H9 (cell line): ENCODE measurements at regions not wholly inside any gene's neighbourhood (a gene's known extent, or its start where the extent isn't known, plus 50 kb on each side); places are given as distances from the start of the nearest gene placed in this dataset.

Source experiments
- DNase-seq: peaks from one replicate; pipeline ENCODE4 v3.0.0-alpha.2; 2017
- H2AFZ ChIP-seq: one replicate; pipeline ENCODE4 v1.6.1; 2013; ENCODE audit warnings: mild to moderate bottlenecking, low read length, control low read depth, moderate library complexity
- H2AK5ac ChIP-seq: 2 replicates; pipeline ENCODE4 v1.6.1; 2013; ENCODE audit warnings: low read length, control low read depth, mixed read lengths; ENCODE audit not compliant: insufficient read length
- H2BK120ac ChIP-seq: one replicate; pipeline ENCODE4 v1.6.1; 2013; ENCODE audit warnings: low read depth, mild to moderate bottlenecking, low read length, control low read depth, inconsistent platforms; ENCODE audit not compliant: poor library complexity, severe bottlenecking
- H2BK12ac ChIP-seq: 2 replicates; pipeline ENCODE4 v1.6.1; 2013; ENCODE audit warnings: low read length, control low read depth, mixed read lengths, low read depth; ENCODE audit not compliant: insufficient read length
- H2BK15ac ChIP-seq: 2 replicates; pipeline ENCODE4 v1.6.1; 2013; ENCODE audit warnings: low read depth, low read length, control low read depth
- H2BK20ac ChIP-seq: one replicate; pipeline ENCODE4 v1.6.1; 2013; ENCODE audit warnings: low read depth, mild to moderate bottlenecking, low read length, control low read depth, inconsistent platforms; ENCODE audit not compliant: poor library complexity, severe bottlenecking
- H2BK5ac ChIP-seq: 2 replicates; pipeline ENCODE4 v1.6.1; 2013; ENCODE audit warnings: low read length, control low read depth, mixed read lengths; ENCODE audit not compliant: insufficient read length
- H3K14ac ChIP-seq: 2 replicates; pipeline ENCODE4 v1.6.1; 2013; ENCODE audit warnings: low read length, control low read depth; ENCODE audit not compliant: insufficient read depth
- H3K18ac ChIP-seq: 2 replicates; pipeline ENCODE4 v1.6.1; 2013; ENCODE audit warnings: low read depth, mild to moderate bottlenecking, mixed read lengths, low read length, control low read depth; ENCODE audit not compliant: insufficient read length
- H3K23ac ChIP-seq: 2 replicates; pipeline ENCODE4 v1.6.1; 2013; ENCODE audit warnings: low read length, control low read depth, mixed read lengths, low read depth; ENCODE audit not compliant: insufficient read length
- H3K23me2 ChIP-seq: 2 replicates; pipeline ENCODE4 v1.6.1; 2013; ENCODE audit warnings: low read depth, mild to moderate bottlenecking, mixed read lengths, low read length, control low read depth; ENCODE audit not compliant: insufficient read length, poor library complexity, severe bottlenecking
- H3K27ac ChIP-seq: 2 replicates; pipeline ENCODE4 v1.5.1; 2013; ENCODE audit warnings: low read length, control low read depth, mixed read lengths, low read depth; ENCODE audit not compliant: insufficient read length
- H3K27me3 ChIP-seq: 2 replicates; pipeline ENCODE4 v1.6.1; 2013; ENCODE audit warnings: low read length, control low read depth, inconsistent platforms; ENCODE audit not compliant: insufficient read depth
- H3K4ac ChIP-seq: 2 replicates; pipeline ENCODE4 v1.6.1; 2013; ENCODE audit warnings: low read depth, mild to moderate bottlenecking, control low read depth, inconsistent platforms, low read length, moderate library complexity
- H3K4me1 ChIP-seq: 2 replicates; pipeline ENCODE4 v1.6.1; 2013; ENCODE audit warnings: low read length, control low read depth, inconsistent platforms; ENCODE audit not compliant: insufficient read depth
- H3K4me2 ChIP-seq: 2 replicates; pipeline ENCODE4 v1.6.1; 2013; ENCODE audit warnings: low read length, control low read depth, mixed read lengths; ENCODE audit not compliant: insufficient read length, insufficient read depth
- H3K56ac ChIP-seq: 2 replicates; pipeline ENCODE4 v1.6.1; 2013; ENCODE audit warnings: low read depth, mild to moderate bottlenecking, mixed read lengths, low read length, control low read depth; ENCODE audit not compliant: insufficient read length
- H3K79me1 ChIP-seq: 2 replicates; pipeline ENCODE4 v1.6.1; 2013; ENCODE audit warnings: low read depth, mild to moderate bottlenecking, moderate library complexity, low read length, control low read depth, inconsistent platforms; ENCODE audit not compliant: insufficient read depth, poor library complexity, severe bottlenecking
- H3K79me2 ChIP-seq: 2 replicates; pipeline ENCODE4 v1.6.1; 2013; ENCODE audit warnings: low read length, control low read depth, inconsistent platforms; ENCODE audit not compliant: insufficient read depth
- H3K9ac ChIP-seq: 2 replicates; pipeline ENCODE4 v1.6.1; 2013; ENCODE audit warnings: low read length, control low read depth, mixed read lengths; ENCODE audit not compliant: insufficient read length; ENCODE audit errors: extremely low read depth
- H3K9me3 ChIP-seq: one replicate; pipeline ENCODE4 v1.6.1; 2013; ENCODE audit warnings: low read depth, low read length, inconsistent platforms; ENCODE audit not compliant: control insufficient read depth
- H3T11ph ChIP-seq: one replicate; pipeline ENCODE4 v1.6.1; 2013; ENCODE audit warnings: mild to moderate bottlenecking, low read length, control low read depth, inconsistent platforms
- H4K20me1 ChIP-seq: one replicate; pipeline ENCODE4 v1.6.1; 2013; ENCODE audit not compliant: control insufficient read depth, insufficient read length, insufficient read depth
- H4K5ac ChIP-seq: 2 replicates; pipeline ENCODE4 v1.6.1; 2013; ENCODE audit warnings: low read depth, mild to moderate bottlenecking, mixed read lengths, low read length, control low read depth; ENCODE audit not compliant: insufficient read length
- H4K8ac ChIP-seq: replicated peaks from 2 replicates; pipeline ENCODE4 v1.6.1; 2013; ENCODE audit warnings: low read length, control low read depth, mixed read lengths, low read depth; ENCODE audit not compliant: insufficient read length
- H4K91ac ChIP-seq: 2 replicates; pipeline ENCODE4 v1.6.1; 2013; ENCODE audit warnings: low read depth, mild to moderate bottlenecking, moderate library complexity, mixed read lengths, low read length, control low read depth; ENCODE audit not compliant: insufficient read length
- H3K27ac Mint-ChIP-seq, 3 experiments: 2 replicates in 2 of 3; 3 replicates in 1 of 3; pipeline ENCODE4 v1.8.0; 2020 to 2021; ENCODE audit warnings: mixed read lengths in 3 of 3, mild to moderate bottlenecking in 1 of 3, moderate library complexity in 1 of 3
- H3K27me3 Mint-ChIP-seq: 2 replicates; pipeline ENCODE4 v1.8.0; 2021; ENCODE audit warnings: low read depth, mild to moderate bottlenecking, moderate library complexity, mixed read lengths
- H3K36me3 Mint-ChIP-seq, 3 experiments: 2 replicates in 2 of 3; 3 replicates in 1 of 3; pipeline ENCODE4 v1.8.0; 2020 to 2021; ENCODE audit warnings: low read depth in 3 of 3, mixed read lengths in 3 of 3; ENCODE audit not compliant: insufficient read depth in 1 of 3
- H3K4me1 Mint-ChIP-seq, 2 experiments: 2 replicates each; pipeline ENCODE4 v1.8.0; 2020; ENCODE audit warnings: mixed read lengths in 2 of 2
- H3K4me3 Mint-ChIP-seq, 2 experiments: 2 replicates in 1 of 2; 3 replicates in 1 of 2; pipeline ENCODE4 v1.8.0; 2020 to 2021; ENCODE audit warnings: mild to moderate bottlenecking in 2 of 2, mixed read lengths in 2 of 2, moderate library complexity in 1 of 2
- H3K9me3 Mint-ChIP-seq, 2 experiments: 2 replicates in 1 of 2; 3 replicates in 1 of 2; pipeline ENCODE4 v1.8.0; 2020; ENCODE audit warnings: mild to moderate bottlenecking in 2 of 2, mixed read lengths in 2 of 2, moderate library complexity in 1 of 2
- CTCF ChIP-seq: fragments of 200-600 bp; sonication (generic); conservative IDR thresholded peaks from 3 replicates; pipeline ENCODE4 v1.8.0; 2021; ENCODE audit warnings: antibody characterized with exemption, mild to moderate bottlenecking
- WGBS: extraction: QIAGEN DNeasy Blood & Tissue Kit; methylation state at CpG from one replicate; pipeline ENCODE4 v1.1.7; 2013; ENCODE audit warnings: missing lambda C conversion rate, low lambda C conversion rate, mixed read lengths; ENCODE audit not compliant: insufficient read length; ENCODE audit errors: extremely low coverage; 5-methylcytosine and 5-hydroxymethylcytosine counted together

GRCh38 chr3:70800951-70801350, 488.5 kb upstream of the MDFIC2 start:
- WGBS, result no CpG with 5 or more reads among the region's 2 CpGs

More at GRCh38 chr3:70800951-70801350, 488.5 kb upstream of the MDFIC2 start:
- Histone ChIP-seq H3K4ac (no peak overlapping the region), H3K23me2 (no peaks in the 10 kb centered on the region), H3K27ac (no peak overlapping the region), H3K79me1 (no peaks in the 10 kb centered on the region), H3K4me2 (no peak overlapping the region), H3K9me3 (no peaks in the 10 kb centered on the region), H4K20me1 (no peaks in the 10 kb centered on the region), H3K79me2 (no peaks in the 10 kb centered on the region), H2BK120ac (no peak overlapping the region), H2BK15ac (no peak overlapping the region), H2BK20ac (no peak overlapping the region), H4K91ac (no peak overlapping the region), H3K14ac (no peak overlapping the region), H3K27me3 (no peaks in the 10 kb centered on the region), H3K18ac (no peak overlapping the region), H2BK12ac (no peak overlapping the region), H3K4me1 (no peaks in the 10 kb centered on the region), H3K56ac (no peak overlapping the region), H3K23ac (no peak overlapping the region), H4K5ac (no peak overlapping the region), H2AK5ac (no peak overlapping the region), H3K9ac (no peak overlapping the region), H2BK5ac (no peak overlapping the region), H3T11ph (no peak overlapping the region), H2AFZ (no peak overlapping the region), H4K8ac (no peak overlapping the region)
- no peak for TF ChIP-seq CTCF
- H3K4me3 Mint-ChIP-seq, result no peak overlapping the region
- H3K9me3 Mint-ChIP-seq, result no peaks in the 10 kb centered on the region; a peak in 1 of 5 replicates
- no peak for DNase-seq
- H3K4me1 Mint-ChIP-seq, result no peaks in the 10 kb centered on the region
- H3K27ac Mint-ChIP-seq, result no peak overlapping the region
- H3K36me3 Mint-ChIP-seq, result no peaks in the 10 kb centered on the region
- H3K27me3 Mint-ChIP-seq, result no peaks in the 10 kb centered on the region
